Right ventricle myocardium superior (tissue), 1 donor: ENCODE measurements at regions not wholly inside any gene's neighbourhood (a gene's known extent, or its start where the extent isn't known, plus 50 kb on each side); places are given as distances from the start of the nearest gene placed in this dataset.

Experiments
- ATAC-seq: fragments of 200-7000 bp; cut with Tn5 transposase; one replicate; pipeline ENCODE4 v1.9.1; 2020; ENCODE audit warnings: mild to moderate bottlenecking; ENCODE audit not compliant: poor library complexity
- DNase-seq: peaks from one replicate; pipeline ENCODE4 v3.0.0-alpha.2; 2020
- intact Hi-C: fragments of 100-400 bp; cut with DNase I; formaldehyde crosslinking; loops from one replicate; pipeline ENCODE4 v1.11.2; 2022
- donor health status: DM: no; HTN: yes; CAD: no; lungs with severe emphysema.

DNA sequence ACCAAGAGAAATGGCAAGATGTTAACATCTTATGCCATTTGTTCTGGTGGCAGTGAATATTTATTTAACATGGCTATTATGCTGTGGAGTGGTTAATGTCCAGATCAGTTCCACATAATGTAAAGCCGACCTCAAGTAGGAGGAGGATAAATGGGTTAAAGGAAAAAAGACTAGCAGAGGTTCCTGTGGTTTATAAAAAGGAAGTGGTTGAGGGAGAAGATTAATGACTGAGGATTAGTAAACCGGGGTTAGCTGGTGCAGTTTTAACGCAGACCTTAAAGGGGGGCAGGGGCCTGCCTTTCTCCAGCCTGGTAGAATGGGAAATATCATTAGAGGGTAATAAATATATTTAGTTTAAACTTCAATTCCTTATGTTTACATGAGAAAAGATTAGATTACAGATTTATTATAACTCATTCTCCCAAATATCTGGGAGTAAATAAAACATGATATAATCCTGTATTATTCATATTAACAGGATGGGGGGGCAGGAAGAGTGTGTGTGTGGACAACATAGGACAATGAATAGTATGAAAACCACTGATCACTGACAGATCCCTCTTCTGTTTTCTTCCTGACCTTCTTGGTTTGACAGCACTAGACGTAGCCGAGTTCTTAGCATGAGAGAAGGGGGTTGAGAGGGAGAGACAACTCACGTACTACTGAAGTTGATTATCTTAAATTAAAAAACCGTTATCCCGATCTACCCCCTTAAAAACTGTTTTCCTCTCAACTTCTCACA, 124.1 kb upstream of the LIMCH1 start:
- DNase-seq (no peak), ATAC-seq (no peak)
- intact Hi-C loops: no loop called here

DNA sequence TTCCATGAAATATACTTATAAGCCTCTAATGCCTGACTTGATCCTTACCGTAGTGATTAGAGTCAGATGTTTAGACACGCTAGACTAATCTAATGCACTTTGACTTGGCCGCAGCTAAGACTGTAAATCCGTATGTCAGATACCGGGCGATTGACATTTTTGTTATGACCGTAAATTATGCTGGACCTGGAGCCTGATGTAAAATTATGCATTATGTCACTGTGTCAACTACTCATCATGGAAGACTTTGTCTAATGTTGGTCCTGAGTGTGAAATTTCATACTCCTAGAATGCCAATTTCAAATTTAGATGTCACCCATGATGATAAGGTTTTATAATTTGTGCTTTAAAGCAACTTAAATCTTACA, 123.6 kb upstream of the LIMCH1 start:
- ATAC-seq (no peak), DNase-seq (no peak)
- intact Hi-C loops: no loop called here

DNA sequence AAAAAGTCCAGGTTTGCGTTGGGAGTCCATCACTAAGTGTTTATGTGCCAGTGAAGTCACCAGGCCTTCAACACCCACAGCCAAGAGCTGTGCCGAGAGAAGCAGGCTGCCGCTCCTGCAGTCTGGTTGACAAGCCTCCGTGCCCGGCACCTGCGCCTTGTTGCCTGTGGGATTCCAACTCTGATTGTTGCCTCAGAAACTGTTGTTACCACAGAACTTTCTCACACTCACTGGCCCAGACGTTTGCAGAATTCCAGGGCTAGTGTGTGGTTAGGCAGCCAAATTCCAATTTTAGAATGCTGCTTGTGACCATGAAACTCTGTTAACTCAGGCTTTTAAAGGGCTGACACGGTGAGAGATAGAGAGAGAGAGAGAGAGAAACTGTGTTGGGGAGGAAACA, 119.5 kb upstream of the LIMCH1 start:
- ATAC-seq (peak; percentile 95), DNase-seq (peak; percentile 84)
- intact Hi-C loops: loop anchor here (2.0 kb wide), 1 partner anchor 58 kb away; no protein-coding TSS in a partner anchor

DNA sequence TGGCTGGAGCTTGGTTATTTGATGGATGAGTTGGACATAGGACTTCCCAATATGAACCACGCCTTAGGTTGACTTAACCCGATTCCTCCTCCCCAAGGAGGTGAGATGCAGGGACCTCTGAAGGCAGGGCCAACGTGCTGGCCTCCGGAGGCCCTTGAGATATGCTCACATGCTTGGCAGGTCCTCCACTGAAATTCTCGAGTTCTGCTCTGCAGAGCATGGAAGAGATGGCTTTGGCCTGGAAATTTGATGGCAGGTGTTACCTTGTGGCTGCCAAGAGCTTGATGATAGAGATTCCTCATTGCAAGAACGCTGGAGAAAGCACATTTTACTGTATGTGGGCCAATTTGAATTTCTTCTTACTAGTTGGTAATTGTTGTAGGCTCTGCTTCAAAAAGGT, 117.4 kb upstream of the LIMCH1 start:
- intact Hi-C loops: no loop called here
- no peak for DNase-seq
- no peak for ATAC-seq

DNA sequence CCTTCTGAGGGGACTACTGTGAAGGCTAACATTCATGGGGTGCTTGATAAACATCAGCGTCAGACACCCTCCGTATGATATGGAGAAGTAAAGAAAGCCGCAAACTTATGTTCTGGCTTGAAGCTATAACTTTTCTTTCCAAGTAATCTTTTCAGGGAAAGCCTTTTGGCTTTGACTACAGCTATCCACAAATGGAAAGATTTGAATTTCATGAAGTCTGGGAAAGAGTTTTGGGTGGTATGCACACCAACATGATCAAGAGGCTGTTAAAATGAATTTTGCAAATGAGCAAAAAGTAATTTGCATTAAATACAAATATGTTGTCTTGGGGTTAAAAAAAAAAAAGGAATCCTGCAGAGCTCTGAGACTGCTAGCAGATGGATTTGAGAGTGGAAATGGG, 114.8 kb upstream of the LIMCH1 start:
- DNase-seq (no peak), ATAC-seq (no peak)
- intact Hi-C loops: no loop called here

DNA sequence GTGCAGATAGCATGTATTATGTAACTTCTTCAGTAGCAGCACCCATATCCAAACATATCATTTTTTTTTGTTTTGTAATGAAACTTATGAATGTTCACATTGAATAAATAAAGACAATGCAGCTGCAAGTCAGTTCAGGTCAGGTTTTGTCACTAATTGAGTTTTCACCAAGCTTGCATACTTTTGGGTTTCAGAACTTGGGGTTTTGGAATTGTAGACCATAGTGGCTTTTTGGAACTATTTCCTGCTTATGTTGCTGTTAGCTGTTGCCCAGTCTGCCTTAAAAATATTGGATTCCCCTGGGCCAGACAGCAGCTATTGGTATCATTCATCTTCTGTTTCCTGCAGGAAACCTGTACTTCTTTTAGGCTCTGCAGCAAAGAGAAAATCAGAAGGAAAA, 113.4 kb upstream of the LIMCH1 start:
- ATAC-seq (no peak), DNase-seq (no peak)
- intact Hi-C loops: no loop called here

DNA sequence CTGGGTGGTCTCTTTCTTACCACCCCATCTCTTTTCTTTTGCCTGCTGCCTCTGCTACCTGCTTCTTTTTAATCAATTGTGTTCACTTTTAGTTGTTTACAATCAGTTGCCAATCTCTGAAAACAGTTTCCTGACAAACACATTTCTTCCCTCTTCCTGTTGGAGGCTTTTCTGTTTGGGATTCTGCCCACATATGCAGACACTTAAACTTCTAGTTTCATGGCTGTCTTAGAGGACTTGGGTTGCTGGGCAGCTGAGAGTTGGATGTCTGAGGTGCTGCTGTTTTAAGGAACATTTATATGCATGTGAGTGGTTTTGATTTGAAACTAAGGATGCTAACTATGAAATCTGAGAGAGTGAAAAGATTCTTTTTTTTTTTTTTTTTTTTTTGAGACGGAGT, 112.3 kb upstream of the LIMCH1 start:
- ATAC-seq: no peak
- intact Hi-C loops: no loop called here

DNA sequence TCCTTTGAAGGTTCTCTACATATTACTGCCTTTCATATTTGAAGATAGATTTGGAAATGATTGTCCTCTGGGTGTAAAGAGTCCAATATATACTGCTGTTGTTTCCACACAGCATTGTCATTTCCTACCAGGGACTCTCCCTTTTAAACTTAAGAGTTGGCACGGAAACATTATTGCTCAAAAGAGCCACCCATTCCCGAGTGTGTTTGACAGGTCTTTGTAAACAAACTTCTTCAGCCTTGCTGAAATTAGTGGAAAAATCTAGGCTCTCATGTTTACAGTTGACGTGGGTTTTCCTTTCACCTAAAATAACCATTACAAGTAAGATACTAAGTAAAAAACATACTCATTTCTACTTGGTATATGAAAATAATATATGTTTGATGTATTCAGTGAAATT, 111.4 kb upstream of the LIMCH1 start:
- ATAC-seq: no peak
- intact Hi-C loops: no loop called here
- no peak for DNase-seq

More for the DNA sequence above, 112.3 kb upstream of the LIMCH1 start:
- no peak for DNase-seq

DNA sequence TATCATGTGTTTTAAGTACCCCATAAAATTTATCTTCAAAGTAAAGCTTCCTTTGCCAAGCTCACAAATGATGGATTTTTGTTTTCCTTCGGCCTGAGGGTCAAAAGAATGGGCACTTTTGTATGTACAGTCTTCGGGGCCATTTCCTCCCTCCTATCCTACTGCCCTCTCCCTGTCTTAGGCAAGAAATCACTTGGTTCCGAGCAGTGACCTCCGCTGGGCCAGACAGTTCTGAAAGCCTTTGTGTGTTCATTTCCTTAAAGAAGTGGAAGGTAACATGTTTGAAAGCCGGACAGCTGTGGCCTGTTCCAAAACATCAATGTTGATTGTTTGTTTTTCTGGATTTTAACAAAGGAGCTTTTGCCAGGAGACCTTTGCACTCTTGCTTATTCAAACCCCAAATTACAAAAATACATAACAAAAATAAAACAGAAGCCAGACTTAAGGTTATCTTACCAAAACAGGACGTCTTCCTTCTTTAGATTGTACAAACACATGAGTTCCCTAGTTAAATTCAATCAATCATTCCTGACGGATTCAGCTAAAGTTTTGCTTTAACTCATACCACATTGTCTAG, 110.6 kb upstream of the LIMCH1 start:
- ATAC-seq (peak; percentile 5), DNase-seq (no peak)
- intact Hi-C loops: no loop called here

DNA sequence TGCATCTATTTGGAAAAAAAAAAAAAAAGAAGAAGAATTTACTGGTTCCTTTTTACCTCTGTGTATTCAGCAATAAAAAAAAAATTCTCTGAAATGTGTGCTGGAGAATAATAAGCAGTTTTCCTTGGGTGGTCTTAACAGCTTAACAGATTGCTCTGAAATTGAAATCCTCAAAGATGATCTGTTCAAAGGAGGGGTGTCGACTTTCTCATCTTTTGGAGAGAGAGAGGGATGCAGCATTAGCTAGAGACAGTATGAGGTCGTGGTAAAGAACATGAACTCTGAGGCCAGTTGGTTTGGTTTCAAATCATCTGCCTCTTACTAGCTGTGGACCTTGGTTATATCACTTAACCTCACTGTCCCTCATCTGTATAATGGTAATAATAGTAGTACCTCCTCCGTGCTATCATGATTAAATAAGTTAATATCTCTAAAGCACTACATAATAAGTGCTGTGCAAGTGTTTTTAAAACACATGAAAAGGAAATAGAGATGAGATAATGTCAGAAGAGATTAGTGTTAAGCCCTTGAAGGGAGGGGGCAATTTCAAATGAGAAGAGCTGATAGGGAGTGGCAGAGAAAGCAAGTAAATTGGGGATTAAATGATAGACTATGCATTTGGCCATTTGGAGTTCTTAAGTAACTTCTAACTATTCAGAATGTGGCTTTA, 109.9 kb upstream of the LIMCH1 start:
- intact Hi-C loops: no loop called here
- DNase-seq (no peak), ATAC-seq (no peak)

DNA sequence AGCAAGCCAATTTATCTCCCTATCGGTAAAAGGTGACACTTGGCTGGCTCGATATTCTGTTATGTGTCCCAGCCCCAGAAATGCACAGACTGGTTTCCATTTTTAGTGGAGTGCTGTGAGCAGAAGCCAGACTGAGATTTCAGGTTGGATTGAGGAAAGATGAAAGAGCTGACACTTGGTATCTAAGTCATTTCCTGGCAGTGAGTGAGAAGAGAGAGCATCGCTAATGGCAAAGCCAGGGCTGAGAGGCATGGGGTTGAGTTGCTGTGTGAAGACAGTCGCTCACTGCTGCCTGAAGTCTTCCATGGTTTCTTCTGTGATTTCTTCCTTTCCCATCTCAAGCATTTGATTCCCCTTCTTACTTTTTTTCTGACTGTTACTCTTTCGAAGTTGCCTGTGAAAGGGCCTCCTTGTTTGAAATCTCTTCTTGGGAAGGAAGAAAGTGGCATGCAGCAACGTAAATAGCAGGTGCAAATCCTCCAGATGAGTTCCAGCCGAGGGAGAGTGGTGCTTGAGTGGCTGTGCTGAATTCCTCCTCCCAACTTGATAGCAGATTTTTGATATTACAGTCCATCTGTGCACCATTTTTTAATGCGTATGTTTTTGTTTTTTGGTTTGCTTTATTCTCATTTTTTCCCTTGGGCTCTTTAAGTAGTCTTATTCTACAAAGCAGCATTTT, 109.2 kb upstream of the LIMCH1 start:
- ATAC-seq (peak; percentile 54), DNase-seq (no peak)
- intact Hi-C loops: no loop called here

DNA sequence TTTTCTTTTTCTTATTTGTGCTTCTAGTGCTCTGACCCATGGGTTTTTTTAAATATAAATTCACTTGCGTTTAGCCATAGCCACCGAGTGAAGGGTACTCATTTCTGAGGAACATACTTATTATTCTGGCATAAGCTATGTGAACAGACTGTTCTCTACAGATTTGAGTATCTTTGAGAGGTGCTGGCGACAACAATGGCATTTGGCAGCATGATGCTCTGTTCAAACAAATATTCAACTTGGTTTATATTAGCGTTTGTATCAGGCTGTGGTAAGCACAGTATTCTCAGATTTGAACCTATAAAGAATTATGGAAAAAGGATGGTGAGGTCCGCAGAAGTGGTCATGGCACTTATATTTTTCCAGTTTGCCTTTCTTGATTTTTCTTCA, 108.7 kb upstream of the LIMCH1 start:
- ATAC-seq (peak; percentile 75), DNase-seq (no peak)
- intact Hi-C loops: no loop called here

DNA sequence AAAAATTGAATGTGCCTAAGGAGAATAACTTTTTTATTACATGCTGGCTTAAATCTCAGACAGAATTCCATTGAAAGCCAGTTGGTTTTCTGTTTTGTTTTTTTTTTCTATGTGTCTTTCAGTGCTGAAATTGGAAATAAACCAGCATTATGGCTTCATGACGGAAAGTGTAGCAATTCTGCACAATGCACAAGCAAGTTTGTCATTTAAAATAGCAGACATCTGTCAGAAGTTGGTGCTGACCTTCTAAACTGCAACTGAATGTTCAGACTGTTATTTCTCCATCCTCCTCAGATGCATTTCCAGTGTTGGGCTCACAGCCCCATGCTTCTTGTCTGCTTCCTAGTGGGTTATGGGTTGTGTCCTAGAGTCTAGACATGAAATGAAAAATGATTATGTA, 107.2 kb upstream of the LIMCH1 start:
- DNase-seq (no peak), ATAC-seq (no peak)
- intact Hi-C loops: no loop called here

DNA sequence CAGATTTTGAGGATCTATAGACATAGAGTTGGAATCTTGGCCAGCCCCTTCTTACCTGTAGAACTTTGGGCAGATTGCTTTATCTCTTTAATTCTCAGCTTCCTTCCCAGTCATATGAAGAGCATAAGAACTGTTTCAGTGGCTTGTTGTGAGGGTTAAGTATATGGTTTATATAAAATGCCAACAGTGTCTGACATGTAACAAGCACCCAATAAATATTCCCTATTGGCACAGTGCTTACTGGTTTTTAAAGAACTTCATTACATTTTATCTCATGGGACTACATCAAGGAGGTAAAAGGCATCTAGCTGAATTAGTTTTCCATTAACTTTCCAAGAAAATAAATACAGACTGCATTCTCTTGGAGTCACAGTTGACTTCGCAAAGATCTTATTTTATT, 106.7 kb upstream of the LIMCH1 start:
- DNase-seq: no peak
- intact Hi-C loops: no loop called here
- ATAC-seq: no peak

DNA sequence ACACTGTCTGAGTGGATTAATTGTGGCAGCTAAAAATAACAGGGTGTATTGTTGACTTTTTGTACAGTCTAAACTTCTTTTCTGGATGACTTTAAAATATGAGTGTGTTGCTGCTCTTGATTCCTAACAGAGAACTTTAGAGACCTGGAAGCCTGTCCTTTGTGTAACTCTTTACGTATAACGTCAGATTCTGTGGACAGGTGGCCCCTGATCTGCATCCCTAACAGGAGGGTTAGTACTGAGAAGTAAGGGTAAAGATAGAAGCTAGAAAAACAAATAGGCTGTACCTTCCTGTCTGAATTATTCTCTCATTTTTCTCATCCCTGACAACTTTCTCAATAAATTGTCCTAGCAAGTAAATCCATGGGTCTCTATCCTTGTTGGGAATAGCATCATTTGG, 105.7 kb upstream of the LIMCH1 start:
- no peak for DNase-seq
- intact Hi-C loops: no loop called here

DNA sequence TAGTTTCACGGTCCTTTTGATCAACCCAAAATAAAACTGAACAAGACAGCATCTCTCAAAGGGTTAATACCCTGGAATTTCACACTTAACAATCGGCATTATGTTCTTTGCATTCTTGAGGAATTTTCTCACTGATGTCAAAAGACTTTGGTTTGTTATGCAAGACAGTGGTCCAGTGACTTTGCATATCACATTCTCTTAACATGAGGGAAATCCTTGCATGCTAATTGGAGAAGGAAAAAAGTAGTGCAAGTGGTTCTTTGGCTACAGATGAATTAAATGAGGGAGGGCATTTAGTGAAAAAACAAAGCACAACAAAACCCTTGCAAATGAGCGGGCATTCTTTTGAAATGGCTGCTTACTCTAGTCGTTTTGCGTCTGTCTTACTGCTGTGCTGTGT, 105.1 kb upstream of the LIMCH1 start:
- ATAC-seq (no peak), DNase-seq (no peak)
- intact Hi-C loops: no loop called here

More for the DNA sequence above, 105.7 kb upstream of the LIMCH1 start:
- ATAC-seq: no peak

DNA sequence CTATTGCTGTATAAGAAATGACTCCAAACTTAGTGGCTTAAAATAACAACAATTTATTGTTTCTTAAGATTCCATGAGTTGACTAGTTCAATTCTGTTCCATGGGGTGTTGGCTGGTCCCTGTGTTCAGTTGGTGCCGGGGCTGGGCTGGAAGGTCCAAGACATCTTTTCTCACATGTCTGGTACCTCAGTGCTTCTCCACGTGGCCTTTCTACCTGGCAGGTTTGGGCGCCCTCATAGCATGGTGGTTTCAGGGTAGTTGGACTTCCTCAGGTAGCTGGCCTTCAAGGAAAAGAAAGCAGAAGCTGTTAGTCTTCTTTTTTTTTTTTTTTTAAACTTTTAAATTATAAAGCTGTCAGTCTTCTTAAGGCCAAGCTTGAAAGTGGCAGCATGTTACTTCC, 104.6 kb upstream of the LIMCH1 start:
- ATAC-seq (no peak), DNase-seq (no peak)
- intact Hi-C loops: no loop called here

DNA sequence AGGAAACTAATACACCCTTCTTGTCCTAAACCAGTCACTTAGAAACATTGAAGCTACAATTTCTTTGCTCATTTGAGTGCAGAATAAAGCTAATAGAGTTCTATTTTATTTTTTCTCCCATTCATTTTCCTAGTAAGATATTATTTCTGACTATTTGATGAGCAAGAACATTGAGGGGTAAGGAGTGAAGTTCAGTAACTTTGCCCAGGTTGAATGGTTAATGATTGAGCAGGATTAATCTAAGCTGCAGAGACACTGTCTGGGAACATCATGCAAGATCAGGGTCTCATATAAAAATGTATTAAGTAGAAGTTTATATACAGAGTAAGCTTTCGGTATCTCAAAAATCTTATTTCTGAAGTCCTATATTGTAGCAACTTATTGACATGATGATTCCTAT, 102.4 kb upstream of the LIMCH1 start:
- intact Hi-C loops: no loop called here

DNA sequence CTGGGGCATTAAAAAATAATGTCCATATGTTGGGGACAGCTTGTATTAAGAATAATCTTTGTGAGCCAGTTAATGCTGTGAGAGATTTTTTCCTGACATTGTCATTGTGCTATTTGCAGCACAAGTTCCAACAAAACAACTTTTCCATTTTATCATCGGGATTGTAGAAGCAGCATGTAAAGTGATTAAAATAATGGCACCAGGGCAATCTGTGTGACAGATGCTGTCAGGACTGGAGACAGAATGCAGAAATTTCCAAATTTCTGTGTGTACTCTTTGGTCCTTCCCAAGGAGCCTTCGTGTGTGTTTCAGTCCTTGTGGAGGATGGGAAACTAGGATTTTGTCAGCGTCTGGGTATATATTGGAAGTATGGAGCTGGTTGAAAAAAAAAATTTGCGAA, 101.5 kb upstream of the LIMCH1 start:
- intact Hi-C loops: no loop called here

More for the DNA sequence above, 102.4 kb upstream of the LIMCH1 start:
- no peak for DNase-seq
- ATAC-seq: no peak

DNA sequence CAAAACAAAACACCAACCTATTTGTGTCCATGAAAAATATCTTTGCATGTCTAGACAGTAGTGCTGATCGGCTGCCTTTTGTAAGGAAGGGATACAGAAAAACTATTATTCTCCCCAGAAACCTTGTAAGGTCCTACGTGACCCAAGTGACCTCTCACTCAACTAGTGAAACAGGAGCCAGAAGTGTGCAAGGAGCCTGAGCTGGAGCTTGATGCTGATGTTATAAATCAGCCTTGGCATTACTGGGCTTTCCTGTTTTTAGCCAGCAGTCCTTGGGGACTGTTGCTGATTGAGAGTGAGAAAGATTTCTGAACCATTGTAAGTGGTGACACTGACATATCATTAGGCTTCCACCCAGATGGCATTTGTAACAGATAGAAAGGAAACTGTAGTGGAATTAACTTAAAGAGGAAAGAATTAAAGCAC, 100.8 kb upstream of the LIMCH1 start:
- intact Hi-C loops: no loop called here
- ATAC-seq (peak; percentile 81), DNase-seq (no peak)

More for the DNA sequence above, 101.5 kb upstream of the LIMCH1 start:
- ATAC-seq: peak; percentile 35
- no peak for DNase-seq
